OCI-LY7 (cell line): ENCODE measurements at regions not wholly inside any gene's neighbourhood (a gene's known extent, or its start where the extent isn't known, plus 50 kb on each side); places are given as distances from the start of the nearest gene placed in this dataset.

Experiments
- BruUV-seq: library from RNA; stranded (reverse); fragments of 400-500 nt; replicated peaks from 2 replicates; lab custom pipeline; 2021; lab: Mats Ljungman, UMichigan
- CTCF ChIA-PET: fragments of 300-600 bp; sonication (Branson Sonifier 250); formaldehyde crosslinking; loops from one replicate; lab custom pipeline; 2022; ENCODE audit warnings: antibody characterized with exemption; ENCODE audit not compliant: unreplicated experiment; lab: Charles Lee
- POLR2A ChIA-PET: fragments of 300-600 bp; sonication (Branson Sonifier 250); formaldehyde crosslinking; loops from one replicate; lab custom pipeline; 2022; ENCODE audit warnings: antibody characterized with exemption; lab: Charles Lee
- DNase-seq: peaks from one replicate; pipeline ENCODE4 v3.0.0-alpha.2; 2015; ENCODE audit warnings: low spot score
- H2AFZ ChIP-seq: fragments of 200-600 bp; sonication (generic), shearing (Covaris generic); 2 replicates; pipeline ENCODE4 v1.6.1; 2014; ENCODE audit warnings: mild to moderate bottlenecking, antibody characterized with exemption, low read length, moderate library complexity
- H3K27ac ChIP-seq: fragments of 200-600 bp; sonication (generic); 2 replicates; pipeline ENCODE4 v1.5.1; 2014; ENCODE audit warnings: mixed run types, low read depth, mild to moderate bottlenecking, moderate library complexity, low read length, inconsistent platforms; ENCODE audit not compliant: poor library complexity, severe bottlenecking
- H3K36me3 ChIP-seq: fragments of 200-600 bp; sonication (generic); 2 replicates; pipeline ENCODE4 v1.6.1; 2014; ENCODE audit warnings: mild to moderate bottlenecking, antibody characterized with exemption, low read length, moderate library complexity, mixed read lengths; ENCODE audit not compliant: insufficient read depth
- H3K4me1 ChIP-seq: fragments of 200-600 bp; sonication (generic); 2 replicates; pipeline ENCODE4 v1.5.1; 2014; ENCODE audit warnings: mild to moderate bottlenecking, low read length; ENCODE audit not compliant: insufficient read depth, poor library complexity, severe bottlenecking
- H3K4me2 ChIP-seq: fragments of 200-600 bp; sonication (generic); 2 replicates; pipeline ENCODE4 v1.6.1; 2014; ENCODE audit warnings: mild to moderate bottlenecking, low read length
- H3K4me3 ChIP-seq: fragments of 200-600 bp; sonication (generic); 2 replicates; pipeline ENCODE4 v1.5.1; 2014; ENCODE audit warnings: mild to moderate bottlenecking, low read depth, low read length; ENCODE audit not compliant: poor library complexity, severe bottlenecking
- H3K79me2 ChIP-seq: fragments of 200-600 bp; sonication (generic); 2 replicates; pipeline ENCODE4 v1.6.1; 2016; ENCODE audit warnings: low read depth, mild to moderate bottlenecking, low read length, moderate library complexity, mixed read lengths; ENCODE audit not compliant: insufficient read depth
- H3K9me2 ChIP-seq: fragments of 200-600 bp; sonication (generic); 2 replicates; pipeline ENCODE4 v1.6.1; 2016; ENCODE audit warnings: mild to moderate bottlenecking, low read length, mixed read lengths; ENCODE audit not compliant: insufficient read depth
- H3K9me3 ChIP-seq: fragments of 200-600 bp; sonication (generic); 2 replicates; pipeline ENCODE4 v1.6.1; 2014; ENCODE audit warnings: mild to moderate bottlenecking, mixed run types, low read length, mixed read lengths
- H4K20me1 ChIP-seq: fragments of 200-600 bp; sonication (generic); 2 replicates; pipeline ENCODE4 v1.6.1; 2014; ENCODE audit warnings: mild to moderate bottlenecking, antibody characterized with exemption, low read length, moderate library complexity, mixed read lengths; ENCODE audit not compliant: insufficient read depth
- CTCF ChIP-seq: fragments of 200-600 bp; sonication (generic); conservative IDR thresholded peaks from 2 replicates; pipeline ENCODE4 v1.5.1; 2014; ENCODE audit warnings: mild to moderate bottlenecking, antibody characterized with exemption, low read length, moderate library complexity, mixed read lengths
- EZH2phosphoT487 ChIP-seq: fragments of 200-600 bp; sonication (generic); IDR thresholded peaks from 2 replicates; pipeline ENCODE4 v1.6.1; 2018; ENCODE audit warnings: low read depth, borderline replicate concordance, mild to moderate bottlenecking, mixed run types, antibody characterized with exemption, low read length, moderate library complexity, mixed read lengths
- intact Hi-C: fragments of 100-400 bp; cut with micrococcal nuclease; formaldehyde crosslinking; loops from one replicate; pipeline ENCODE4 v1.10.0; 2022; ENCODE audit not compliant: unreplicated experiment

GRCh38 chr17:77839698-77840512 lies 118.6 kb upstream of the TNRC6C start:
- Histone ChIP-seq H3K36me3 (no peaks in the 10 kb centered on the region), H3K27ac (no peak overlapping the region), H2AFZ (no peak overlapping the region), H3K9me3 (no peaks in the 10 kb centered on the region), H3K4me1 (peaks cover 23% of the 10 kb centered on the region), H3K4me2 (no peak overlapping the region), H3K79me2 (no peaks in the 10 kb centered on the region), H3K4me3 (no peak overlapping the region), H3K9me2 (no peaks in the 10 kb centered on the region), H4K20me1 (no peaks in the 10 kb centered on the region)
- POLR2A ChIA-PET, result no interaction called here
- TF ChIP-seq CTCF (no peak), EZH2phosphoT487 (no peak)
- intact Hi-C loops, result no loop called here
- no peak for DNase-seq
- CTCF ChIA-PET, result no interaction called here
- no TSS peak for BruUV-seq

GRCh38 chr17:77840513-77841165 lies 117.9 kb upstream of the TNRC6C start:
- intact Hi-C loops, result no loop called here
- Histone ChIP-seq H3K9me2 (no peaks in the 10 kb centered on the region), H3K4me3 (no peak overlapping the region), H3K36me3 (no peaks in the 10 kb centered on the region), H3K9me3 (no peaks in the 10 kb centered on the region), H3K79me2 (no peaks in the 10 kb centered on the region), H3K27ac (no peak overlapping the region), H2AFZ (no peak overlapping the region), H4K20me1 (no peaks in the 10 kb centered on the region), H3K4me1 (peaks cover 25% of the 10 kb centered on the region), H3K4me2 (no peak overlapping the region)
- ChIA-PET CTCF (no interaction called here), POLR2A (interaction anchor here (0.7 kb wide), 2 partner anchors 52 to 207 kb away, joined by 3 read pairs; no protein-coding TSS in a partner anchor)
- TF ChIP-seq CTCF (no peak), EZH2phosphoT487 (no peak)
- DNase-seq, result no peak
- BruUV-seq, result no TSS peak
